ENCODE measurements at regions not wholly inside any gene's neighbourhood (a gene's known extent, or its start where the extent isn't known, plus 50 kb on each side); places are given as distances from the start of the nearest gene placed in this dataset.

DNA sequence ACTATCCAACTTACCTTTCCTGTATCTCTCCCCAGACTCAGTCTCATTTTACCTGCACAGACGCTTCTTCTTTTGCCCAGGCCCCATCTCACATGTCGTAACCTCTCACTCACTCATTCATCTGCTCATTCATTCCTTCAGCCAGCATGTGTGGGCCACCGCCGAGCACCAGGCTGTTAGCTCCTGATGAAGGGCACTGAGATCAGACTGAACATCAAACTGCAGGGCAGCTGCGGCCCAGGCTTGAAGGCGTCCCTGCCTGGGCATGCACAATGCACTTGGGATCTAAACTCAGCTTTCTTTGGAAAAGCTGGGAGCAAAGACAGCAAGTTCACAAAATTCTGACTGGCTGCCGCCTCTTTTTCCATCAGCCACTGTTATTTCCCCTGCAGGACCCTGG is 1456.3 kb downstream of the BRD1 start:
- TF ChIP-seq EZH2 (IDR thresholded peaks at IDR 0.05; ENCODE audit: insufficient read depth, poor library complexity, severe bottlenecking) (no peak), EZH2phosphoT487 (IDR thresholded peaks at IDR 0.05; ENCODE audit: insufficient read depth, low read depth) (no peak)
